HG03039 (cell line): ENCODE measurements at regions not wholly inside any gene's neighbourhood (a gene's known extent, or its start where the extent isn't known, plus 50 kb on each side); places are given as distances from the start of the nearest gene placed in this dataset.
"Not testable (repeated sequence)": the region's sequence is repeated elsewhere in the genome, so short reads cannot be mapped to it uniquely, and the experiment has no call there.

Source experiments
- ATAC-seq: cut with Tn5 transposase; IDR thresholded peaks from one replicate; pipeline ENCODE4 v1.9.1; 2021; ENCODE audit warnings: mild to moderate bottlenecking, moderate library complexity; ENCODE audit not compliant: unreplicated experiment

- ATAC-seq = peak; percentile 94
Measured at GRCh38 chr2:39837856-39838453, 58.9 kb upstream of the THUMPD2 start.

GRCh38 chr2:39836638-39837037 is 57.6 kb upstream of the THUMPD2 start:
- ATAC-seq = no peak

GRCh38 chr2:39834426-39834825 is 55.4 kb upstream of the THUMPD2 start:
- ATAC-seq = no peak

- not testable (repeated sequence) for ATAC-seq
Measured at GRCh38 chr2:39830610-39831009, 51.6 kb upstream of the THUMPD2 start.
